WTC11 (cell line): ENCODE measurements at regions not wholly inside any gene's neighbourhood (a gene's known extent, or its start where the extent isn't known, plus 50 kb on each side); places are given as distances from the start of the nearest gene placed in this dataset.

ENCODE experiments used
- ATAC-seq: fragments of 200-7000 bp; cut with Tn5 transposase; 2 replicates; pipeline ENCODE4 v1.10.0; 2021; ENCODE audit warnings: mild to moderate bottlenecking, moderate library complexity
- CTCF ChIA-PET: fragments of 300-600 bp; sonication (Branson Sonifier 250); formaldehyde crosslinking; loops from one replicate; lab custom pipeline; 2021; ENCODE audit warnings: antibody characterized with exemption; lab: Charles Lee
- POLR2A ChIA-PET: fragments of 350-600 bp; sonication (Branson Sonifier 250); formaldehyde crosslinking; loops from one replicate; lab custom pipeline; 2021; ENCODE audit warnings: antibody characterized with exemption; lab: Charles Lee
- DNase-seq: peaks from one replicate; pipeline ENCODE4 v3.0.0; 2021; ENCODE audit warnings: low spot score
- H3K27ac Mint-ChIP-seq: 2 replicates; pipeline ENCODE4 v1.8.0; 2021; ENCODE audit warnings: mixed read lengths
- H3K27me3 Mint-ChIP-seq: 2 replicates; pipeline ENCODE4 v1.8.0; 2021; ENCODE audit warnings: low read depth, mild to moderate bottlenecking, moderate library complexity, mixed read lengths
- H3K36me3 Mint-ChIP-seq: 2 replicates; pipeline ENCODE4 v1.8.0; 2021; ENCODE audit warnings: mixed read lengths
- H3K4me1 Mint-ChIP-seq: 2 replicates; pipeline ENCODE4 v1.8.0; 2022; ENCODE audit warnings: mixed read lengths
- H3K4me3 Mint-ChIP-seq: 2 replicates; pipeline ENCODE4 v1.8.0; 2021; ENCODE audit warnings: mild to moderate bottlenecking, moderate library complexity, mixed read lengths
- H3K9me3 Mint-ChIP-seq: 2 replicates; pipeline ENCODE4 v1.8.0; 2021; ENCODE audit warnings: mixed read lengths
- AFF4 ChIP-seq: sonication (generic); formaldehyde crosslinking; IDR thresholded peaks from 2 replicates; pipeline ENCODE4 v1.8.1; 2023; ENCODE audit warnings: mild to moderate bottlenecking, missing genetic modification reagents, borderline replicate concordance
- ATF3 ChIP-seq: sonication (generic); formaldehyde crosslinking; conservative IDR thresholded peaks from 2 replicates; pipeline ENCODE4 v1.8.1; 2022; ENCODE audit warnings: mild to moderate bottlenecking, missing genetic modification reagents
- ATF6 ChIP-seq: sonication (generic); formaldehyde crosslinking; IDR thresholded peaks from 2 replicates; pipeline ENCODE4 v1.8.1; 2023; ENCODE audit warnings: mild to moderate bottlenecking, missing genetic modification reagents
- CDX4 ChIP-seq: fragments of 250-450 bp; sonication (Bioruptor Pico); IDR thresholded peaks from 2 replicates; pipeline ENCODE4 v1.9.0; 2021; ENCODE audit warnings: moderate library complexity, mild to moderate bottlenecking, inconsistent platforms, borderline replicate concordance
- E2F5 ChIP-seq: sonication (generic); formaldehyde crosslinking; IDR thresholded peaks from 2 replicates; pipeline ENCODE4 v1.8.1; 2022; ENCODE audit warnings: mild to moderate bottlenecking, moderate library complexity, missing genetic modification reagents
- ERG ChIP-seq: fragments of 250-450 bp; sonication (Bioruptor Pico); IDR thresholded peaks from 2 replicates; pipeline ENCODE4 v1.8.0; 2021; ENCODE audit warnings: mild to moderate bottlenecking
- FOXP1 ChIP-seq: sonication (generic); formaldehyde crosslinking; IDR thresholded peaks from 2 replicates; pipeline ENCODE4 v1.8.0; 2022; ENCODE audit warnings: missing genetic modification reagents, mild to moderate bottlenecking, moderate library complexity, borderline replicate concordance
- GRHL2 ChIP-seq: fragments of 250-450 bp; sonication (Bioruptor Pico); IDR thresholded peaks from 2 replicates; pipeline ENCODE4 v1.8.0; 2022; ENCODE audit warnings: mild to moderate bottlenecking, moderate library complexity; ENCODE audit not compliant: insufficient replicate concordance, severe bottlenecking
- HMGA2 ChIP-seq: fragments of 250-450 bp; sonication (Bioruptor Pico); IDR thresholded peaks from 2 replicates; pipeline ENCODE4 v1.4.0; 2021; ENCODE audit warnings: mild to moderate bottlenecking, moderate library complexity
- HMGXB4 ChIP-seq: sonication (generic); formaldehyde crosslinking; IDR thresholded peaks from 2 replicates; pipeline ENCODE4 v1.8.1; 2023; ENCODE audit warnings: mild to moderate bottlenecking, moderate library complexity, missing genetic modification reagents
- IRF1 ChIP-seq: sonication (generic); formaldehyde crosslinking; IDR thresholded peaks from 2 replicates; pipeline ENCODE4 v1.8.0; 2023; ENCODE audit warnings: missing genetic modification reagents
- KAT7 ChIP-seq: sonication (generic); formaldehyde crosslinking; IDR thresholded peaks from 2 replicates; pipeline ENCODE4 v1.8.1; 2023; ENCODE audit warnings: missing genetic modification reagents, mild to moderate bottlenecking, borderline replicate concordance
- NR1H2 ChIP-seq: sonication (generic); formaldehyde crosslinking; IDR thresholded peaks from 2 replicates; pipeline ENCODE4 v1.9.0; 2021; ENCODE audit warnings: mild to moderate bottlenecking, moderate library complexity, missing genetic modification reagents
- ZNF232 ChIP-seq: sonication (generic); formaldehyde crosslinking; IDR thresholded peaks from 2 replicates; pipeline ENCODE4 v1.8.0; 2022; ENCODE audit warnings: mild to moderate bottlenecking, missing genetic modification reagents
- ZNF317 ChIP-seq: sonication (generic); formaldehyde crosslinking; IDR thresholded peaks from 2 replicates; pipeline ENCODE4 v1.8.1; 2023; ENCODE audit warnings: low read depth, mild to moderate bottlenecking, moderate library complexity, missing genetic modification reagents, borderline replicate concordance
- ZNF416 ChIP-seq: fragments of 250-450 bp; sonication (Bioruptor Pico); IDR thresholded peaks from 2 replicates; pipeline ENCODE4 v1.9.0; 2021; ENCODE audit warnings: mild to moderate bottlenecking, inconsistent platforms
- ZNF532 ChIP-seq: fragments of 250-450 bp; sonication (Bioruptor Pico); IDR thresholded peaks from 2 replicates; pipeline ENCODE4 v1.9.0; 2021; ENCODE audit warnings: mild to moderate bottlenecking, borderline replicate concordance
- ZSCAN18 ChIP-seq: fragments of 250-450 bp; sonication (Bioruptor Pico); IDR thresholded peaks from 2 replicates; pipeline ENCODE4 v2.1.2; 2022; ENCODE audit warnings: mild to moderate bottlenecking, moderate library complexity

- no peaks in the 10 kb centered on the region for H3K27me3 Mint-ChIP-seq
- POLR2A ChIA-PET: no interaction called here
- DNase-seq: no peak
- TF ChIP-seq KAT7 (CRISPR knock-in tag) (no peak), IRF1 (no peak), E2F5 (CRISPR knock-in tag) (no peak), ATF3 (no peak), NR1H2 (CRISPR knock-in tag) (no peak), CDX4 (CRISPR knock-in tag) (no peak), ZNF232 (CRISPR knock-in tag) (no peak), GRHL2 (CRISPR knock-in tag) (no peak), HMGA2 (CRISPR knock-in tag) (no peak), HMGXB4 (no peak), ZSCAN18 (CRISPR knock-in tag) (no peak), ZNF317 (CRISPR knock-in tag) (no peak), AFF4 (CRISPR knock-in tag) (no peak), ZNF416 (no peak), ZNF532 (CRISPR knock-in tag) (no peak), ATF6 (CRISPR knock-in tag) (no peak), FOXP1 (CRISPR knock-in tag) (no peak), ERG (CRISPR knock-in tag) (no peak)
- TF ChIP-seq, all 79 proteins: peak for 0
- Mint-ChIP-seq H3K4me3 (no peak overlapping the region), H3K27ac (no peak overlapping the region), H3K4me1 (peaks cover 2% of the 10 kb centered on the region; the same call in 1 of the 2 replicates), H3K9me3 (no peaks in the 10 kb centered on the region), H3K36me3 (no peaks in the 10 kb centered on the region)
- ATAC-seq: no peak
- CTCF ChIA-PET: no interaction called here
These were observed 225.4 kb downstream of the KLHL28 start for GRCh38 chr14:44736326-44736725.
